ENCODE measurements at regions not wholly inside any gene's neighbourhood (a gene's known extent, or its start where the extent isn't known, plus 50 kb on each side); places are given as distances from the start of the nearest gene placed in this dataset.
"Not testable (repeated sequence)": the region's sequence is repeated elsewhere in the genome, so short reads cannot be mapped to it uniquely, and the experiment has no call there.

DNA sequence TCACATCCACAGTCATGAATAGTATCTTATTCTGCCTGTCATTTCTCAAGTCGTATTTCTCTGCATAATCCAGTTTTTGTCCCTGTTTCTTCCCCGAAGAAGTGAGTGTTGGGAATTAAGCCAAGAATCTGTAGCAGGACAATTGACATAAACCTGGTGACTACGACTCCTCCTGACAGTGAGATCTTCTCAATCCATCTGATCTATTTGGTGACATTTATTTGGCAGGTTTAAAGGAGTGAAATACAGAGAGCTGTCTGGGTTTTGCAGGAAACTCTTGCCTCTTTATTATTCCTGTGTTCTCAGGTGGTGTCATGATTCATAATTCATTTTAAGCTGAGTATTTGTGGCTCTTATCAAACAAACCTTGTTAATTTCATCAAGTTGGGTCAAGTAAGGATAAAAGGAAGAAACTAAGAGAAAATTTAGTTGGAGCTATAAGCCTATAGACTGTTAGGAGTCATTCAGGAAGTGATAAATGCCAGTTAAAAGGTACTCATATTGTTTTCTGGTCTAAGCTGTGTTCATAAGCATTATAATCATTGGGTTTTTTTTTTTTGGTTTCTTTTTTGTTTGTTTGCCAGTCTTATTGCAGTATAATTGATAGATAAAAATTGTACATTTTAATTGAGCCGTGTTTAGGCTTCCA lies 95.9 kb upstream of the PCSK1 start:
- DNase-seq (ENCODE audit: low read depth in 2 of 2): peak in 1 of 2 donors; percentile 32

GRCh38 chr5:96529559-96529958 lies 96.5 kb upstream of the PCSK1 start:
- DNase-seq (ENCODE audit: low read depth in 2 of 2): peak in 1 of 2 donors; percentile 32

- DNase-seq (ENCODE audit: low read depth in 2 of 2): no peak
Measured at GRCh38 chr5:96530901-96531300, 97.9 kb upstream of the PCSK1 start.

- no peak for DNase-seq (ENCODE audit: low read depth in 2 of 2)
Measured at GRCh38 chr5:96533371-96533770, 100.3 kb upstream of the PCSK1 start.

DNA sequence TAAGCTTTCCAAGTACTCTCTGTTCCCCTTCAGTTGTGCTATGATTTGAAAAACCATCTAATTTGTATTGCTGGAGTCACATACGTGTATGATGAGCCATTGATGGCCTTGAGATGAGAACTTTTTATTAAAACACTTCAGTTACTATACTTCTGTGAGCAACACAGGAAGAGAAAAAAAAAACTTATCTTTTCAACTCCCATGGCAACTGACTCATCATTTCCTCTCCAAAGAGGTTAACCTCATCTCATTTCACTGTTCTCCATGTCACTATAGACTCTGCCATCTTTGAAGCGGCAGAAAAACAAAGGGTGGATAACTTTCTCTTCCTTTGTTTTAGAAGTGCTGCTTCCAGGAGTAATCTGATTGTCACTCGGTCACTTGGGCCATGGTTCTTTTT lies 104.3 kb upstream of the PCSK1 start:
- DNase-seq (ENCODE audit: low read depth in 2 of 2): peak; percentile 83 to 92

GRCh38 chr5:96538808-96539250 lies 105.8 kb upstream of the PCSK1 start:
- no peak for DNase-seq (ENCODE audit: low read depth in 2 of 2)

GRCh38 chr5:96546120-96546519 lies 113.1 kb upstream of the PCSK1 start:
- DNase-seq (ENCODE audit: low read depth in 2 of 2): no peak

- no peak for DNase-seq (ENCODE audit: low read depth in 2 of 2)
Measured at GRCh38 chr5:96547486-96547885, 114.4 kb upstream of the PCSK1 start.

DNA sequence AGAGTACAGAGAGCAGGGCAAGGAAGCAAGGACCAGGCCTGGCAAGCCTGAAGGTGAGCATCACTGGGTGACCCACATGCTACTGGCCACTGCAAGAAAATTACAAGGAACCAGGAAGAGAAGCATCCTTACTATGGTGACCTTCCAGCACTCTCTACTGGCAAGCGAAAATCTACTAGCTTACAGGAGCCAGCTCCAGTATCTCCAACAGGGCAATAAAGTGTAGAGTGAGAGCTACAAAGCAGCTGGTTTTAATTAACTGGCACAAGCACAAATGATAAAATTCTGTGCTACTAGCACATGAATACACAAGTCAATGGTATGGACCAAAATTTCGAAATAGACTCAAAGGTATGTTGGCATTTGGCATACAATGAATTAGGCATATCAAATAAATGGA lies 113.3 kb upstream of the CAST start:
- no peak for DNase-seq (ENCODE audit: low read depth in 2 of 2)

DNA sequence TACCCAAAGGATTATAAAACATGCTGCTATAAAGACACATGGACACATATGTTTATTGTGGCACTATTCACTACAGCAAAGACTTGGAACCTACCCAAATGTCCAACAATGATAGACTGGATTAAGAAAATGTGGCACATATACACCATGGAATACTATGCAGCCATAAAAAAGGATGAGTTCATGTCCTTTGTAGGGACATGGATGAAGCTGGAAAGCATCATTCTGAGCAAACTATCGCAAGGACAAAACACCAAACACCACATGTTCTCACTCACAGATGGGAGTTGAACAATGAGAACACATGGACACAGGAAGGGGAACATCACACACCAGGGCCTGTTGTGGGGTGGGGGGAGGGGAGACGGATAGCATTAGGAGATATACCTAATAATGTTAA lies 101.3 kb upstream of the CAST start:
- DNase-seq (ENCODE audit: low read depth in 2 of 2): not testable (repeated sequence)

DNA sequence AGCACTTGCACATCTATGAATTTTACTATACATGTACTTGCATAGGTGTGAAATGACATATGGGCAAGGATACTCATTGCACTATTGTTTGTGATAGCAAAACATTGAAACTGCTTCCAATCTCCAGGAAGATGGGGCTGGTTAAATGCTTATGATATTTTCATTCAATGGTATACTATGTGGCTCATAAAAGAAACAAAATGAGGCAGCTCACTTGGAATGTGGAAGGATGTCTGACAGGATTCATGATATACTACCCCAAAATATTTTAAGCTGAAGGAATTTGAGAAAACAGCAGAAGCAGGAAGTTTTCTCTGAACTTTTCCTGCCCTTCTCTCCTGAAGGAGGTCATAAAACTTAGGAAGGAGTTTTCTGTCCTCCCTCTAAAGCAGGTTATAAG lies 99.6 kb upstream of the CAST start:
- DNase-seq (ENCODE audit: low read depth in 2 of 2): peak in 1 of 2 donors; percentile 57

GRCh38 chr5:96563816-96564215 lies 98.4 kb upstream of the CAST start:
- DNase-seq (ENCODE audit: low read depth in 2 of 2): peak; percentile 1 to 65

- DNase-seq (ENCODE audit: low read depth in 2 of 2): peak; percentile 42 to 83
Measured at GRCh38 chr5:96565582-96566265, 96.5 kb upstream of the CAST start.

GRCh38 chr5:96566833-96567587 lies 95.2 kb upstream of the CAST start:
- peak; percentile 50 to 90 for DNase-seq (ENCODE audit: low read depth in 2 of 2)

- DNase-seq (ENCODE audit: low read depth in 2 of 2): no peak
Measured at GRCh38 chr5:96569332-96569731, 92.8 kb upstream of the CAST start.

DNA sequence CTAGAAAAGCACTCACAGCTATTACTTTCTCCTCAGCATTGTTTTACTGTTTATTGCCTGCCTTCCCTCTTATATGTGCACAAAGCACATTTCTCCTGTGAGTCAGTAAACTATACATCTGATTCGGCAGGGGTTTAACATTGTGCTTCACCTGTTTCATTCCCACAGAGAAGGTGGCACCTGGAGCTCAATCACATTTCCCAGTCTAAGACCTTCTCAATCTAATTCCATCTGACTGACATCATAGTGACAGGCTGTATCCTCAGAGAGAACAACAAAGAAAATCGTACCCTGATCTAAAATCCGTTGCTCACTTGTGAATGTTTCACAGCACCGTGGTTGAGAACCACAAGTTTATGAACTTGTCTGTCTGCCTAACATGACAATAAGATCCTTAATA lies 92.4 kb upstream of the CAST start:
- no peak for DNase-seq (ENCODE audit: low read depth in 2 of 2)

- peak in 1 of 2 donors; percentile 94 for DNase-seq (ENCODE audit: low read depth in 2 of 2)
Measured at GRCh38 chr5:96572864-96573512, 89.2 kb upstream of the CAST start.

DNA sequence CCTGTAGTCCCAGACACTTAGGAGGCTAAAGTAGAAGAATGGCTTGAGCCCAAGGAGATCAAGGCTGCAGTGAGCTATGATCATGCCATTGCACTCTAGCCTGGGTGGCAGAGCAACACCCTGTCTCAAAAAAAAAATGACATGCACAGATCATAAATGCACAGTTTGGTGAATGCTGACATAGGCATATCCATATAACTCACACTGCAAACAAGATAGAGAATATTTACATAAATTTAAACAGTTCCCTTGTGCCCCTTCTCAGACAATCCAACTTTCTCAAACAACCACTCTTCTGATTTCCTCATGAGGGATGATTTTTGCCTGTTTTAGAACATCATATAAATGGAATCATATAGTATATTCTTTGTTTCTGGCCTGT lies 88.7 kb upstream of the CAST start:
- DNase-seq (ENCODE audit: low read depth in 2 of 2): no peak

GRCh38 chr5:96576876-96577275 lies 85.3 kb upstream of the CAST start:
- DNase-seq (ENCODE audit: low read depth in 2 of 2): no peak

DNA sequence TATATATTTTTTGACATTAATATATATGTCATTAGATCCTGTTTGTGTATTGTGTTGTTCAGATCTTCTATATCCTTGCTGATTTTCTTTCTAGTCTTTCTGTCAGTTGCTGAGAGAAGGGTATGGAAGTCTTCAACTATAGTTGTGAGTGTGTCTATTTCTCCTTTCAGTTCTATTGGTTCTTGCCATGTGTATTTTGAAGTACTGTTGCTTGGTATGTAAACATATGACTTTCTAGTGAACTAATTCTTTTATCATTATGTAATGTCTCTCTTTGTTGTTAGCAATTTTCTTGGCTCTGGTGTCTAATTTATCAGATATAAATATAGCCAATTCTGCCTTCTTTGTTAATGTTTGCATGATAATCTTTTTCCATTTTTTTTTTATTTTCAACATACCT lies 84.3 kb upstream of the CAST start:
- DNase-seq (ENCODE audit: low read depth in 2 of 2): peak in 1 of 2 donors; percentile 41

DNA sequence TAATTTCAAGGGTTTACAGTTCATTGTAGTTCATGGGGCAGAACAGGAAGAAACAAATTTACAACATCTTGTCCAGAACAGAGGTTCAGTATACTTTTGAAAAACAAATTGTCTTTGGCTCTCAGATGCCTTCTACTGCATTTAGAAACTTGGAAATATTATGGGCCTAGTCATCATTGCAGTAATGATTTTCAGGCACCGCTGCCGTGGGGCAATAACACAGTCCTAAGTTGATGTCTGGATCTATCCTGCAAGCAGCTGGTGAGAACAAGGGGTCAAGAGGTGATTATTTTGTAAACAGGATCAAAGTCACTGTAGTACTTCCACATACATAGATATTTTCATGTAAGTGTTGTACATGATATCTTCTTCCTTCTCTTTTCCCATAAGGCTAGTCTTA lies 82.5 kb upstream of the CAST start:
- no peak for DNase-seq (ENCODE audit: low read depth in 2 of 2)

DNA sequence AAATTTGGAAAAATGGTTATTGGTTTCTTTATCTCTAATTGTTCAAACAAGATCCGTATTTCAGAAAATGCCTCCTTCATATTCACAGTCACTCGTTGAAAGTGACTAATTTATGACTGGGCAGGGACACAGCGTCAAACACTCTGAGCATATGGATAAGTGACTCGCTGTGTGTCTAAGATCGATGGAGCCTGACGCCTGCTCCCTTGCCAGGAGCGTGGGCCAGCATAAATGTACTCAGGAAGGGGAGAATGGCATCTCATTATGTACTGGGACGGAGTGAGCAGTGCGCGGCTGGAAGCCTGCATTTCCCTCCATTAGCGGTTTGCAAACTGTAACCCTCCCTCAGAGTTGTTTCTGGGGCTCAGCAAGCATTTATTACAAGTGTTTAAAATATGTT lies 79.8 kb upstream of the CAST start:
- peak in 1 of 2 donors; percentile 63 for DNase-seq (ENCODE audit: low read depth in 2 of 2)

Measured in dermis microvascular lymphatic vessel endothelial cell (primary cell).